Peyer's patch (tissue), 4 donors: ENCODE measurements at regions not wholly inside any gene's neighbourhood (a gene's known extent, or its start where the extent isn't known, plus 50 kb on each side); places are given as distances from the start of the nearest gene placed in this dataset.

Source experiments
- DNase-seq, 3 donors: peaks; one replicate each; pipeline ENCODE4 v3.0.0-alpha.2; 2017 to 2019
- H3K27ac ChIP-seq, 4 donors: fragments of 200-600 bp; sonication (generic); one replicate each; pipeline ENCODE4 v1.5.1; 2016 to 2019
- H3K27me3 ChIP-seq, 2 donors: fragments of 200-600 bp; sonication (generic); one replicate each; pipeline ENCODE4 v1.5.1; 2019
- H3K36me3 ChIP-seq, 3 donors: fragments of 200-600 bp; sonication (generic); one replicate each; pipeline ENCODE4 v1.5.1; 2016 to 2019
- H3K4me1 ChIP-seq, 4 donors: fragments of 200-600 bp; sonication (generic); one replicate each; pipeline ENCODE4 v1.5.1; 2016 to 2019
- H3K4me3 ChIP-seq, 4 donors: fragments of 200-600 bp; sonication (generic); 1 replicate in 3 of 4; 2 replicates in 1 of 4; pipeline ENCODE4 v1.5.1; 2016 to 2019; ENCODE audit warnings: mild to moderate bottlenecking in 1 of 4
- H3K9me3 ChIP-seq, 4 donors: fragments of 200-600 bp; sonication (generic); one replicate each; pipeline ENCODE4 v1.5.1; 2016 to 2019; ENCODE audit warnings: mild to moderate bottlenecking in 1 of 4
- CTCF ChIP-seq, 6 experiments: fragments of 450-650 bp in 4 of 6; fragments of 200-600 bp in 2 of 6; sonication (generic) in 1 of 6; IDR thresholded peaks; one replicate each; pipeline ENCODE4 v1.5.1; 2017 to 2019; ENCODE audit warnings: antibody characterized with exemption in 6 of 6, mild to moderate bottlenecking in 3 of 6, moderate library complexity in 1 of 6
- POLR2A ChIP-seq, 2 donors: fragments of 450-650 bp; IDR thresholded peaks; one replicate each; pipeline ENCODE4 v1.5.1; 2017; ENCODE audit warnings: antibody characterized with exemption in 2 of 2, mild to moderate bottlenecking in 2 of 2, moderate library complexity in 2 of 2

GRCh38 chr5:2333291-2333690 lies 418.2 kb downstream of the IRX2 start:
- no peaks in the 10 kb centered on the region for H3K4me1 ChIP-seq
- no peak for DNase-seq

GRCh38 chr5:2332521-2332920 lies 419.0 kb downstream of the IRX2 start:
- TF ChIP-seq CTCF (IDR thresholded peaks at IDR 0.05) = no peak
- TF ChIP-seq POLR2A (IDR thresholded peaks at IDR 0.05) = no peak
- H3K36me3 ChIP-seq = no peaks in the 10 kb centered on the region
- no peaks in the 10 kb centered on the region for H3K27me3 ChIP-seq
- DNase-seq = no peak
- no peaks in the 10 kb centered on the region for H3K4me1 ChIP-seq
- H3K4me3 ChIP-seq = no peak overlapping the region
- H3K27ac ChIP-seq = no peak overlapping the region
- peaks cover 0 to 2% (median 0%) of the 10 kb centered on the region in 4 donors for H3K9me3 ChIP-seq

More at GRCh38 chr5:2333291-2333690, 418.2 kb downstream of the IRX2 start:
- Histone ChIP-seq H3K27me3 (no peaks in the 10 kb centered on the region), H3K4me3 (no peak overlapping the region), H3K27ac (no peak overlapping the region), H3K36me3 (no peaks in the 10 kb centered on the region), H3K9me3 (peaks cover 0 to 2% (median 0%) of the 10 kb centered on the region in 4 donors)
- no peak for TF ChIP-seq CTCF (IDR thresholded peaks at IDR 0.05)
- no peak for TF ChIP-seq POLR2A (IDR thresholded peaks at IDR 0.05)

- Histone ChIP-seq H3K27ac (no peak overlapping the region), H3K27me3 (no peaks in the 10 kb centered on the region), H3K4me3 (no peak overlapping the region), H3K9me3 (peaks cover 0 to 2% (median 0%) of the 10 kb centered on the region in 4 donors), H3K36me3 (no peaks in the 10 kb centered on the region), H3K4me1 (no peaks in the 10 kb centered on the region)
- TF ChIP-seq POLR2A (IDR thresholded peaks at IDR 0.05) (no peak), CTCF (IDR thresholded peaks at IDR 0.05) (no peak)
- no peak for DNase-seq
Measured at GRCh38 chr5:2330325-2331130, 420.9 kb downstream of the IRX2 start.

- TF ChIP-seq POLR2A (IDR thresholded peaks at IDR 0.05) (no peak), CTCF (IDR thresholded peaks at IDR 0.05) (no peak)
- H3K4me3 ChIP-seq = no peak overlapping the region
- H3K4me1 ChIP-seq = no peaks in the 10 kb centered on the region
Measured at GRCh38 chr5:2329741-2330140, 421.7 kb downstream of the IRX2 start.

GRCh38 chr5:2326601-2327000 lies 424.9 kb downstream of the IRX2 start:
- Histone ChIP-seq H3K27ac (no peak overlapping the region), H3K27me3 (no peaks in the 10 kb centered on the region), H3K9me3 (peaks cover 0 to 2% (median 0%) of the 10 kb centered on the region in 4 donors), H3K4me3 (no peak overlapping the region), H3K36me3 (no peaks in the 10 kb centered on the region), H3K4me1 (no peaks in the 10 kb centered on the region)
- no peak for DNase-seq
- no peak for TF ChIP-seq CTCF (IDR thresholded peaks at IDR 0.05)
- TF ChIP-seq POLR2A (IDR thresholded peaks at IDR 0.05) = no peak

More at GRCh38 chr5:2329741-2330140, 421.7 kb downstream of the IRX2 start:
- no peak for DNase-seq
- Histone ChIP-seq H3K27ac (no peak overlapping the region), H3K36me3 (no peaks in the 10 kb centered on the region), H3K9me3 (peaks cover 0 to 2% (median 0%) of the 10 kb centered on the region in 4 donors), H3K27me3 (no peaks in the 10 kb centered on the region)
